GM12878 (cell line): ENCODE measurements at regions not wholly inside any gene's neighbourhood (a gene's known extent, or its start where the extent isn't known, plus 50 kb on each side); places are given as distances from the start of the nearest gene placed in this dataset.

Source experiments
- FOS ChIP-seq: IDR thresholded peaks from 3 replicates; pipeline ENCODE4 v1.6.1; 2011; ENCODE audit warnings: borderline replicate concordance; ENCODE audit not compliant: insufficient read length; ENCODE audit errors: extremely low read depth
- IKZF1 ChIP-seq: fragments of 450-650 bp; conservative IDR thresholded peaks from 2 replicates; pipeline ENCODE4 v1.6.1; 2017; ENCODE audit warnings: antibody characterized with exemption, mild to moderate bottlenecking
- JUNB ChIP-seq: IDR thresholded peaks from 2 replicates; pipeline ENCODE4 v1.6.1; 2016; ENCODE audit warnings: antibody characterized with exemption, mild to moderate bottlenecking
- MYC ChIP-seq: IDR thresholded peaks from 2 replicates; pipeline ENCODE4 v1.6.1; 2011; ENCODE audit warnings: mild to moderate bottlenecking, low read length, moderate library complexity, inconsistent platforms; ENCODE audit not compliant: insufficient read depth, insufficient replicate concordance, insufficient read length, severe bottlenecking
- PAX5 ChIP-seq: IDR thresholded peaks from 2 replicates; pipeline ENCODE4 v1.6.1; 2011; ENCODE audit warnings: low read depth, low read length, borderline replicate concordance
- RAD51 ChIP-seq: fragments of 450-650 bp; IDR thresholded peaks from 2 replicates; pipeline ENCODE4 v1.6.1; 2016; ENCODE audit warnings: moderate library complexity, mild to moderate bottlenecking, inconsistent platforms
- SIN3A ChIP-seq: IDR thresholded peaks from 2 replicates; pipeline ENCODE4 v1.6.1; 2012; ENCODE audit warnings: low read depth, low read length, improper control_type of control experiment
- STAT1 ChIP-seq: fragments of 450-650 bp; conservative IDR thresholded peaks from 2 replicates; pipeline ENCODE4 v1.6.1; 2014; ENCODE audit warnings: antibody characterized with exemption, mild to moderate bottlenecking
- STAT3 ChIP-seq: IDR thresholded peaks from 2 replicates; pipeline ENCODE4 v1.6.1; 2011; ENCODE audit warnings: low read depth, low read length, improper control_type of control experiment
- WRNIP1 ChIP-seq: IDR thresholded peaks from 2 replicates; pipeline ENCODE4 v1.6.1; 2011; ENCODE audit warnings: low read depth, low read length, improper control_type of control experiment, borderline replicate concordance
- YY1 ChIP-seq: IDR thresholded peaks from 2 replicates; pipeline ENCODE4 v1.6.1; 2011; ENCODE audit warnings: low read depth, mild to moderate bottlenecking, low read length
- ZNF207 ChIP-seq: fragments of 450-650 bp; IDR thresholded peaks from 2 replicates; pipeline ENCODE4 v1.6.1; 2014; ENCODE audit warnings: antibody characterized with exemption, mild to moderate bottlenecking, borderline replicate concordance
- ZNF622 ChIP-seq: fragments of 450-650 bp; IDR thresholded peaks from 2 replicates; pipeline ENCODE4 v1.6.1; 2017; ENCODE audit warnings: mild to moderate bottlenecking, inconsistent platforms
- TF ChIP-seq, protein P1 (sequence below): IDR thresholded peaks from 2 replicates; pipeline ENCODE4 v1.6.1; 2011; ENCODE audit warnings: low read depth, low read length, improper control_type of control experiment, borderline replicate concordance
- TF ChIP-seq, protein P2 (sequence below): fragments of 450-650 bp; IDR thresholded peaks from 2 replicates; pipeline ENCODE4 v1.6.1; 2017; ENCODE audit warnings: mild to moderate bottlenecking
- TF ChIP-seq, protein P3 (sequence below): fragments of 450-650 bp; IDR thresholded peaks from 2 replicates; pipeline ENCODE4 v1.6.1; 2017; ENCODE audit warnings: mild to moderate bottlenecking, moderate library complexity
- TF ChIP-seq, protein P4 (sequence below): fragments of 450-650 bp; formaldehyde crosslinking; IDR thresholded peaks from 2 replicates; pipeline ENCODE4 v1.4.0; 2022; ENCODE audit warnings: mild to moderate bottlenecking, moderate library complexity
- TF ChIP-seq, protein P5 (sequence below): fragments of 450-650 bp; formaldehyde crosslinking; IDR thresholded peaks from 2 replicates; pipeline ENCODE4 v1.4.0; 2020; ENCODE audit warnings: mild to moderate bottlenecking, moderate library complexity

DNA sequence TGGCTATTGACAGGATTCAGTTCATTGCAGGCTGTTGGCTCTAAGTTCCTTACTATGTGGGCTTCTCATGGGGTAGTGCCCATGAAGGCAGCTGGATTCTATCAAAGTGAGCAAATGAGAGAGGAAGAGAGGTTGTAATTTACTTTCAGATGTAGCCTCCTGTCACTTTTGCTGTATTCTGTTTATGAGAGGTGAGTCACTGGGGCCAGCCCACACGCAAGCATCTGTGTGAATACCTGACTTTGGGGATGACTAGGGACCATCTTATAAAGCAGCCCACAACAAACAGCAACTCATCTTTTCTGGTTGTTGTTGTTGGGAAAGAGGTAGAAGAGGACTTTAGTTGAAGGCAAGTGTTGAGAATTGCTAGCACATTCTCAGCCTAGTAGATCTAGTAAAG, 506.3 kb upstream of the GRM7 start (continued):
- TF ChIP-seq STAT3: no peak
- TF ChIP-seq RAD51: no peak
- TF ChIP-seq ZNF622: no peak
- no peak for TF ChIP-seq YY1
- TF ChIP-seq, protein P1, sequence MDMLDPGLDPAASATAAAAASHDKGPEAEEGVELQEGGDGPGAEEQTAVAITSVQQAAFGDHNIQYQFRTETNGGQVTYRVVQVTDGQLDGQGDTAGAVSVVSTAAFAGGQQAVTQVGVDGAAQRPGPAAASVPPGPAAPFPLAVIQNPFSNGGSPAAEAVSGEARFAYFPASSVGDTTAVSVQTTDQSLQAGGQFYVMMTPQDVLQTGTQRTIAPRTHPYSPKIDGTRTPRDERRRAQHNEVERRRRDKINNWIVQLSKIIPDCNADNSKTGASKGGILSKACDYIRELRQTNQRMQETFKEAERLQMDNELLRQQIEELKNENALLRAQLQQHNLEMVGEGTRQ: no peak
- no peak for TF ChIP-seq FOS
- TF ChIP-seq, protein P2, sequence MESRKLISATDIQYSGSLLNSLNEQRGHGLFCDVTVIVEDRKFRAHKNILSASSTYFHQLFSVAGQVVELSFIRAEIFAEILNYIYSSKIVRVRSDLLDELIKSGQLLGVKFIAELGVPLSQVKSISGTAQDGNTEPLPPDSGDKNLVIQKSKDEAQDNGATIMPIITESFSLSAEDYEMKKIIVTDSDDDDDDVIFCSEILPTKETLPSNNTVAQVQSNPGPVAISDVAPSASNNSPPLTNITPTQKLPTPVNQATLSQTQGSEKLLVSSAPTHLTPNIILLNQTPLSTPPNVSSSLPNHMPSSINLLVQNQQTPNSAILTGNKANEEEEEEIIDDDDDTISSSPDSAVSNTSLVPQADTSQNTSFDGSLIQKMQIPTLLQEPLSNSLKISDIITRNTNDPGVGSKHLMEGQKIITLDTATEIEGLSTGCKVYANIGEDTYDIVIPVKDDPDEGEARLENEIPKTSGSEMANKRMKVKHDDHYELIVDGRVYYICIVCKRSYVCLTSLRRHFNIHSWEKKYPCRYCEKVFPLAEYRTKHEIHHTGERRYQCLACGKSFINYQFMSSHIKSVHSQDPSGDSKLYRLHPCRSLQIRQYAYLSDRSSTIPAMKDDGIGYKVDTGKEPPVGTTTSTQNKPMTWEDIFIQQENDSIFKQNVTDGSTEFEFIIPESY: no peak
- no peak for TF ChIP-seq PAX5
- TF ChIP-seq STAT1: no peak
- no peak for TF ChIP-seq WRNIP1
- TF ChIP-seq, protein P3, sequence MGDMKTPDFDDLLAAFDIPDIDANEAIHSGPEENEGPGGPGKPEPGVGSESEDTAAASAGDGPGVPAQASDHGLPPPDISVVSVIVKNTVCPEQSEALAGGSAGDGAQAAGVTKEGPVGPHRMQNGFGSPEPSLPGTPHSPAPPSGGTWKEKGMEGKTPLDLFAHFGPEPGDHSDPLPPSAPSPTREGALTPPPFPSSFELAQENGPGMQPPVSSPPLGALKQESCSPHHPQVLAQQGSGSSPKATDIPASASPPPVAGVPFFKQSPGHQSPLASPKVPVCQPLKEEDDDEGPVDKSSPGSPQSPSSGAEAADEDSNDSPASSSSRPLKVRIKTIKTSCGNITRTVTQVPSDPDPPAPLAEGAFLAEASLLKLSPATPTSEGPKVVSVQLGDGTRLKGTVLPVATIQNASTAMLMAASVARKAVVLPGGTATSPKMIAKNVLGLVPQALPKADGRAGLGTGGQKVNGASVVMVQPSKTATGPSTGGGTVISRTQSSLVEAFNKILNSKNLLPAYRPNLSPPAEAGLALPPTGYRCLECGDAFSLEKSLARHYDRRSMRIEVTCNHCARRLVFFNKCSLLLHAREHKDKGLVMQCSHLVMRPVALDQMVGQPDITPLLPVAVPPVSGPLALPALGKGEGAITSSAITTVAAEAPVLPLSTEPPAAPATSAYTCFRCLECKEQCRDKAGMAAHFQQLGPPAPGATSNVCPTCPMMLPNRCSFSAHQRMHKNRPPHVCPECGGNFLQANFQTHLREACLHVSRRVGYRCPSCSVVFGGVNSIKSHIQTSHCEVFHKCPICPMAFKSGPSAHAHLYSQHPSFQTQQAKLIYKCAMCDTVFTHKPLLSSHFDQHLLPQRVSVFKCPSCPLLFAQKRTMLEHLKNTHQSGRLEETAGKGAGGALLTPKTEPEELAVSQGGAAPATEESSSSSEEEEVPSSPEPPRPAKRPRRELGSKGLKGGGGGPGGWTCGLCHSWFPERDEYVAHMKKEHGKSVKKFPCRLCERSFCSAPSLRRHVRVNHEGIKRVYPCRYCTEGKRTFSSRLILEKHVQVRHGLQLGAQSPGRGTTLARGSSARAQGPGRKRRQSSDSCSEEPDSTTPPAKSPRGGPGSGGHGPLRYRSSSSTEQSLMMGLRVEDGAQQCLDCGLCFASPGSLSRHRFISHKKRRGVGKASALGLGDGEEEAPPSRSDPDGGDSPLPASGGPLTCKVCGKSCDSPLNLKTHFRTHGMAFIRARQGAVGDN: no peak
- TF ChIP-seq SIN3A: no peak
- TF ChIP-seq, protein P4, sequence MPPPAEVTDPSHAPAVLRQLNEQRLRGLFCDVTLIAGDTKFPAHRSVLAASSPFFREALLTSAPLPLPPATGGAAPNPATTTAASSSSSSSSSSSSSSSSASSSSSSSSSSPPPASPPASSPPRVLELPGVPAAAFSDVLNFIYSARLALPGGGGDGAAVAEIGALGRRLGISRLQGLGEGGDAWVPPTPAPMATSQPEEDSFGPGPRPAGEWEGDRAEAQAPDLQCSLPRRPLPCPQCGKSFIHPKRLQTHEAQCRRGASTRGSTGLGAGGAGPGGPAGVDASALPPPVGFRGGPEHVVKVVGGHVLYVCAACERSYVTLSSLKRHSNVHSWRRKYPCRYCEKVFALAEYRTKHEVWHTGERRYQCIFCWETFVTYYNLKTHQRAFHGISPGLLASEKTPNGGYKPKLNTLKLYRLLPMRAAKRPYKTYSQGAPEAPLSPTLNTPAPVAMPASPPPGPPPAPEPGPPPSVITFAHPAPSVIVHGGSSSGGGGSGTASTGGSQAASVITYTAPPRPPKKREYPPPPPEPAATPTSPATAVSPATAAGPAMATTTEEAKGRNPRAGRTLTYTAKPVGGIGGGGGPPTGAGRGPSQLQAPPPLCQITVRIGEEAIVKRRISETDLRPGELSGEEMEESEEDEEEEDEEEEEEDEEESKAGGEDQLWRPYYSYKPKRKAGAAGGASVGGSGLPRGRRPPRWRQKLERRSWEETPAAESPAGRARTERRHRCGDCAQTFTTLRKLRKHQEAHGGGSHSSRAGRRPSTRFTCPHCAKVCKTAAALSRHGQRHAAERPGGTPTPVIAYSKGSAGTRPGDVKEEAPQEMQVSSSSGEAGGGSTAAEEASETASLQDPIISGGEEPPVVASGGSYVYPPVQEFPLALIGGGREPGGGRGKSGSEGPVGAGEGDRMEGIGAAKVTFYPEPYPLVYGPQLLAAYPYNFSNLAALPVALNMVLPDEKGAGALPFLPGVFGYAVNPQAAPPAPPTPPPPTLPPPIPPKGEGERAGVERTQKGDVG: no peak
- TF ChIP-seq IKZF1: no peak
- no peak for TF ChIP-seq MYC
- TF ChIP-seq, protein P5, sequence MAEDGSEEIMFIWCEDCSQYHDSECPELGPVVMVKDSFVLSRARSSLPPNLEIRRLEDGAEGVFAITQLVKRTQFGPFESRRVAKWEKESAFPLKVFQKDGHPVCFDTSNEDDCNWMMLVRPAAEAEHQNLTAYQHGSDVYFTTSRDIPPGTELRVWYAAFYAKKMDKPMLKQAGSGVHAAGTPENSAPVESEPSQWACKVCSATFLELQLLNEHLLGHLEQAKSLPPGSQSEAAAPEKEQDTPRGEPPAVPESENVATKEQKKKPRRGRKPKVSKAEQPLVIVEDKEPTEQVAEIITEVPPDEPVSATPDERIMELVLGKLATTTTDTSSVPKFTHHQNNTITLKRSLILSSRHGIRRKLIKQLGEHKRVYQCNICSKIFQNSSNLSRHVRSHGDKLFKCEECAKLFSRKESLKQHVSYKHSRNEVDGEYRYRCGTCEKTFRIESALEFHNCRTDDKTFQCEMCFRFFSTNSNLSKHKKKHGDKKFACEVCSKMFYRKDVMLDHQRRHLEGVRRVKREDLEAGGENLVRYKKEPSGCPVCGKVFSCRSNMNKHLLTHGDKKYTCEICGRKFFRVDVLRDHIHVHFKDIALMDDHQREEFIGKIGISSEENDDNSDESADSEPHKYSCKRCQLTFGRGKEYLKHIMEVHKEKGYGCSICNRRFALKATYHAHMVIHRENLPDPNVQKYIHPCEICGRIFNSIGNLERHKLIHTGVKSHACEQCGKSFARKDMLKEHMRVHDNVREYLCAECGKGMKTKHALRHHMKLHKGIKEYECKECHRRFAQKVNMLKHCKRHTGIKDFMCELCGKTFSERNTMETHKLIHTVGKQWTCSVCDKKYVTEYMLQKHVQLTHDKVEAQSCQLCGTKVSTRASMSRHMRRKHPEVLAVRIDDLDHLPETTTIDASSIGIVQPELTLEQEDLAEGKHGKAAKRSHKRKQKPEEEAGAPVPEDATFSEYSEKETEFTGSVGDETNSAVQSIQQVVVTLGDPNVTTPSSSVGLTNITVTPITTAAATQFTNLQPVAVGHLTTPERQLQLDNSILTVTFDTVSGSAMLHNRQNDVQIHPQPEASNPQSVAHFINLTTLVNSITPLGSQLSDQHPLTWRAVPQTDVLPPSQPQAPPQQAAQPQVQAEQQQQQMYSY (CRISPR knock-in tag): no peak
- TF ChIP-seq JUNB: peak; percentile 32; the same call in 1 of the 2 replicates
- no peak for TF ChIP-seq ZNF207
